SKM-1 treated with dmso at 0.1 percent for 144 hours (cell line): ENCODE measurements at regions not wholly inside any gene's neighbourhood (a gene's known extent, or its start where the extent isn't known, plus 50 kb on each side); places are given as distances from the start of the nearest gene placed in this dataset.
"Not testable (repeated sequence)": the region's sequence is repeated elsewhere in the genome, so short reads cannot be mapped to it uniquely, and the experiment has no call there.

Experiments
- DNase-seq: peaks from one replicate; lab custom pipeline; 2025; ENCODE audit not compliant: unreplicated experiment; lab: John Stamatoyannopoulos, UW

DNA sequence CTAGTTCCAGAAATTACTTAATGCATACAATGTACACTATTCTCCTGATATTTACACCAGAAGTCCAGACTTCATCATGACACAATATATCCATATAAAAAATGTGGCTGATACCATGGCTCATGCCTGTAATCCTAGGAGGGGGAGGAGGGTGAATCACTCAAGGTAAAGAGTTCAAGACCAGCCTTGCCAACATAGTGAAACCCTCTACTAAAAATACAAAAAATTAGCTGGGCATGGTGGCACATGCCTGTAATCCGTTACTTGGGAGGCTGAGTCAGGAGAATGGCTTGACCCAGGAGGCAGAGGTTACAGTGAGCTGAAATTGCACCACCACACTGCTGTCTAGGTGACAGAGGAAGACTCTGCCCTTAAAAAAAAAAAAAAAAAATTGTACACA lies 192.5 kb upstream of the HSFY2 start:
- DNase-seq, result no peak

DNA sequence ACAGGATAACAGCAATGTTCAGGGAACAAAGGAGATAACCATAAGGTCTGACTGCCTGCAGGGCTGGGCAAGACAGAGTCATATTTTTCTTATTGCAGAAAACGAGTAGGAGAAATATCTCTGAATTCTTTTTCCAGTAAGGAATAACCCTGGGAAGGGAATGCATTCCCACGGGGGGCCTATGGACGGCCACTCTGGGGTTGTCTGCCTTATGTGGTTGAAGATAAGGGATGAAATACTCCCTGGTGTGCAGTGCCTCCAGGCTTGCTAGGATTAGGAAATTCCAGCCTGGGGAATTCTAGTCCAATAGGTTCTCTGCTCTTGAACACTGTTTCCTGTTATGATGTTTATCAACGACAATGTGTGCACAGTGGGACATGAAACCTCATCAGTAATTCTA lies 185.3 kb upstream of the HSFY2 start:
- no peak for DNase-seq

DNA sequence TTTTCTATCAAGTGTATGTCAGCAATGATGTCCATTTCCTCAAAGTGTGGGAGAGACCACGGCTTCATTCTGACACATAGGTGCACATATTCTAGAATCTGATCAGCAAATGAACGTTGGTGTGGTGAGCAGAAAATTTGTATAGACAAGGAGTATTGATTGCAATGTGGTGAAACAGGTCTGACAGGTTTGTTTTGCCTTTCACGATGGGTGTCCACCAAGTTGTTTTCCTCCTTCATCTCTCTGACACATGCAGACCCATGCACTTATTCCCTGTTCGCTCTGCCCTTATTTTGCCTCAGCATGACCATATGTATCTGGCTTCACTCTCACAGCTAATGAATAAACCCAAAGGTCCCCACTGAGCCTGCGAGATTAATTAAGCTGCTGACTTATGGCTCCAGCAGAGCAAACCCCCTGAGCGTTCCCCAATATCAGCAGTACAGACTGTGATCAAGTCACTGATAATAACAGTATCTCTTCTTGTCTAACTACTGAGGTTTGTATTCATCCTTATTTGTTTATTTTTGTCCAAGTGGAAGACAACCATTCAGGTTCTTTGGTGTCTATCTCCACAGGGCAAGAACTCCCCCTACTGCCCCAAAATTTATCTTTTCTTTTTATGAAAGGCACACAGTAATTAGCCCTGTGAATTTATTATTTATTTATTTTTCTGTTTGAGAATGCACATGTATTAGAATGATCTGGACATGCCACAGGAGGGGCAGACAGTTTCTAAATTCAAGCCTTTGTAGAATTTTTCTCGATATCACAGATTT lies 178.3 kb upstream of the HSFY2 start:
- no peak for DNase-seq

DNA sequence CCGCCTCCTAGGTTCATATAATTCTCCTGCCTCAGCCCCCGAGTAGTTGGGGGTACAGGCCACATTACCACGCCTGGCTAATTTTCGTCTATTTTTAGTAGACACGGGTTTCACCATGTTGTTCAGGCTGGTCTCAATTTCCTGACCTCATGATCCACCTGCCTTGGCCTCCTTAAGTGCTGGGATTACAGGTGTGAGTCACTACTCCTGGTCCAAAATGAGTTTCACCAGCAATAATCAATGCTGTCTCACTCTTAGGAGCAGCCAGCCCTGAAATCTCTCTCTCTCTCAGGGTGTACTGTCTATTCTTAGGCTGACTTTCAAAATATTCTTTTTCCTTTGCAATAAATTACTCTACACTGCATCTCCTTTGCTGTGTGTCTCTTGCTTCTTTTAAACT lies 177.5 kb upstream of the HSFY2 start:
- DNase-seq, result no peak

DNA sequence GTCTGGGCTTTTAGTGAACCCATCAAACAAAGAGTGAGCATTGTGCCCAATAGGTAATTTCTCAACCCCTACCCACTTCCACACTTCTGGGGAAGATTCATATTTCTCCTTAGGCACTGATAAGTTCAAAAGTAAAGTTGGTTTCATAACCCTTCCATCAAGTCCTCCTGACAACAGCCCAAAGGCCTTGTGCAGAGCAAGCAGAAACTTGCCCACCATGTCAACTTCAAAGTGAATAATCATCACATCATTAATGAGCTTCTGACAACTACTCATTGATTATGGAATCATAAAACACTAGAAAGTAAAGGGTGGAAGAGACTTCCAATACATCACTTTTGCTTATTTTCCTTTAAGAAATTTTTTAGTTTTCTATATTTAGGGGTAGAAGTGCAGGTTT lies 163.3 kb upstream of the HSFY2 start:
- DNase-seq, result no peak

- DNase-seq, result no peak
Measured at GRCh38 chrY:18919256-18919655, 145.7 kb upstream of the HSFY2 start.

DNA sequence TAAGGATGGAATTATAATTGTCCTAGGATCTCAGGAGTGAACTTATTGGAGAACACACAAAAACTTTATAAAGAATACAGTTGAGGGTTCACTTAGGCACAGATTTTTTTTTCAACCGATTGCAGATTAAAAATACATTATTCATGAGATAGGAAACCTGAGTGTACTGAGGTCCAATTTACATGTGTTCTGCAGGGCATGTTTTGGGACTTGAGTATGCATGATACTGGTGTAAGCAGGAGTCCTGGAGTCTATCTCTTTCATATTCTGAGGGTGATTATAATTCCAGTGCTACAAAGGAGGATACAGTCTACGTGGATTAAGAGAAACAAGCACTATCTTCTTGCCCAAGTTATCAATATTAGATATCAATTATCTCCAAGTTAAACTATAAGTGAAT lies 139.3 kb upstream of the HSFY2 start:
- no peak for DNase-seq

- DNase-seq, result no peak
Measured at GRCh38 chrY:18909846-18910245, 136.3 kb upstream of the HSFY2 start.

DNA sequence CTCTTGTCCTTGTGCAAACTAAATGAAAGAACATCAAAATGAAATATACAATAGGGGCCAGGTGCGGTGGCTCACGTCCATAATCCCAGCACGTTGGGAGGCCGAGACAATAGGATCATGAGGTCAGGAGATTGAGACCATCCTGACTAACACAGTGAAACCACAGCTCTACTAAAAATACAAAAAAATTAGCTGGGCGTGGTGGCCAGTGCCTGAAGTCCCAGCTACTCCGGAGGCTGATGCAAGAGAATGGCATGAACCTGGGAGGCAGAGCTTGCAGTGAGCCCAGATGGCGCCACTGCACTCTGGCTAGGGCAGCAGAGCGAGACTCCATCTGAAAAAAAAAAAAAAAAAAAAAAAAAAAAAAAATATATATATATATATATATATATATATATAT lies 132.7 kb upstream of the HSFY2 start:
- not testable (repeated sequence) for DNase-seq

DNA sequence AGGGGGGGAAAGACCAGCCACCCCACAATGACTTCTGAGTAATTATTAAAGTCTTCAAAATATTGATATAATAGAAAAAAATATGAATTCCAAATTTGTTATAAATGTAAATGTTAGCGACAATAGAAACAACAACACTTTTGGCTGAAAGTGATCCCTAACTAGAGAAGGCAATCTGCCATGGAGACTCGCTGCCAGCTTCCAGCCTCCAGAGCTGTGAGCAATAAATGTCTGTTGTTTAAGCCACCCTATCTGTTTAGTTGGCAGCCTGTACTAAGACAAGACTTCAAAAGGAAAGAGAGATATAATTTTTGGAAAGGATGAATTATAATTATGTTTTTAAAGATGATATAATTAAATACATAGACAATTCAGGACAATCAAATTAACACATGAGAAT lies 130.8 kb upstream of the HSFY2 start:
- DNase-seq, result no peak

DNA sequence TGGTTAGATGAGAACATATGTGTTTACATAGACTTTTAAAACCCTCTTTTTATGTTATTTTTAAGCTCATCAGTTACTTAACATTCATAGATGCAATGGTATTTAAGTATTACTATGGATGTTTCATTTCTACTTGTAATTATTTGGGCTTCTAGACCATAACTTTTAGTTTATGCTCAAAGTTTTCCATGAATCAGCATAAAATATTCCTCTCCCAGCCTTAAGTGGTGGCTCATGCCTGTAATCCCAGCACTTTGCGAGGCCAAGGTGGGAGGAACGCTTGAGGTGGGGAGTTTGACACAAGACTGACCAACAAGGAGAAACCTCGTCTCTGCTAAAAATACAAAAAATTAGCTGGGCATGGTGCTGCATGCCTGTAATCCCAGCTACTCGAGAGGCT lies 118.5 kb upstream of the HSFY2 start:
- no peak for DNase-seq

GRCh38 chrY:18889548-18889947 lies 116.0 kb upstream of the HSFY2 start:
- DNase-seq, result no peak

- DNase-seq, result no peak
Measured at GRCh38 chrY:18884748-18885147, 111.2 kb upstream of the HSFY2 start.

DNA sequence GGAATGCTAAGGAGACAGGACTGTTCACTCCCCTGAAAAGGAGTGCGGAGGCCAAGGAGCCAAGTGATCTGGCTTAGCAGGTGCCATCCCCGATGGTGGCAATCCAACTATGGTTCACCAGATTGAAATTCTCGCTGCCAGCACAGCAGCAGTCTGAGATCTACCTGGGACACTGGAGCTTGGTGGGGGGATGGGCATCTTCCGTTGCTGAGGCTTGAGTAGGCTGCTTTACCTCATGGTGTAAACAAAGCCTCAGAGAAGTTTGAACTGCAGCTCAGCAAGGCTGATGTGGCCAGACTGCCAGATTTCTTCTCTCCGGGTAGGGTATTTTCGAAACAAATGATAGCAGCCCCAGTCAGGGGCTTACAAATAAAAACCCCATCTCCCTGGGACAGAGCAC lies 95.6 kb upstream of the HSFY2 start:
- not testable (repeated sequence) for DNase-seq

DNA sequence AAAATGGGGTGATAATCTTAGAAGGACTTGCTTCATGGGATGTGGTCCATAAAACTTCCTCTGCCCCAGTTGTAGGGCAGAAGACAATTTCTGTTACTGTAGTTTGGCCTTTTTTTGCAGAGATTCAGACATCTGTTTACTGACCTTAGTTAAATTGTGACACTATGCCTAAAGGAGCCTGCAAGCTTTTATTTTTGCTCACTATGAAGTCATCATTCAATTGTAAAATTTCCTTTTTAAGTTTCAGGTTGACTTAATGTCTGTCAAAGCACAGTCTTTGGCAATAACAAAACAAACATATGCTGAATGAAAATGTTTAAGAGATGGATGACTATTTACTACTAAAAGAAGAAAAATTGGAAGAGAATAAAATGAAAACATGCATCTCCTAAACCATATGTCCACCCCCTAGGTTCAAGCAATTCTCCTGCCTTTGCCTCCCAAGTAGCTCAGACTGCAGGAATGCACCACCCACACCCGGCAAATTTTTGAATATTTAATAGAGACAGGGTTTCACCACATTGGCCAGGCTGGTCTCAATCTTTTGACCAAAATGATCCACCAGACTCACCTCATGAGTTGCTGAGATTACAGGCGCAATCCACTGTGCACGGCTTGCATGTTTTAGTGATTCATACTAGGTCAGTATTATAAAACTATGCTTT lies 93.5 kb upstream of the HSFY2 start:
- not testable (repeated sequence) for DNase-seq

DNA sequence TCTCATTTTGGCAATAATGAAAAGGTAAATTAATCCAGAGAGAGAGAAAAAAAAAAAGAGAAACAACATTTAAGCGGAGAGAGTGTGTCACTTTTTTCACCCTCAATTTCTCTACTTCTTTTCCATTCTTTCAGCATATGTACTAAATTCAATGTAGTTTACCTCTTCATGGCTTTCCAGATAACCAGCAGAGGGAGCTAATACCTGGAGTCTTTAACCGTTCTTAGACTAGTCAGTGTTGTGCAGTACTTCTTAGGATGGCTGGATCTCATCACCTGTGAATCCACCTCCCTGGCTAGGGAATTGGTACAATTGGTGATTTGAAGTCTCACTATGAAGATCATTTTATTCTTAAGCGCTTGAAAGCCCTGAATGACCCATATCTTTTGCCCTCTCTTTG lies 87.3 kb upstream of the HSFY2 start:
- not testable (repeated sequence) for DNase-seq

GRCh38 chrY:18858484-18859191 lies 85.1 kb upstream of the HSFY2 start:
- not testable (repeated sequence) for DNase-seq

DNA sequence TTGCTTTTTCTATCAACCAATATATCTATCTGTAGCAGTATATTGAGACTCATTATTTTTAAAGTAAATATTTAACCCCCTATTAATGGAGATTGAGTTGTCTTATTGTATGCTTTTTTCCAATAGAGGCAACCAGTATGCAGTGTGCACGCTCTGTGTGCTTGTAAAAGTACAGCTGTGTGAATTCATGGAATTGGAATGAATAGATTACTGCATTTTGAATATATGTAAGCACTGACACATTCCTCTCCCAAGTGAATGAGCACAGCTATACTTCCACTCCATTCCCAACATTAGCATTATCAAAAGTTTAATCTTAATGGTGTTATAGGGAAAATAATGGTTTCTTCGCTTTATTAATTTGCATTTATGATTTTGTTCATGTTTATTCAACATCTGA lies 81.6 kb upstream of the HSFY2 start:
- not testable (repeated sequence) for DNase-seq

- DNase-seq, result not testable (repeated sequence)
Measured at GRCh38 chrY:18853323-18853722, 79.8 kb upstream of the HSFY2 start.

DNA sequence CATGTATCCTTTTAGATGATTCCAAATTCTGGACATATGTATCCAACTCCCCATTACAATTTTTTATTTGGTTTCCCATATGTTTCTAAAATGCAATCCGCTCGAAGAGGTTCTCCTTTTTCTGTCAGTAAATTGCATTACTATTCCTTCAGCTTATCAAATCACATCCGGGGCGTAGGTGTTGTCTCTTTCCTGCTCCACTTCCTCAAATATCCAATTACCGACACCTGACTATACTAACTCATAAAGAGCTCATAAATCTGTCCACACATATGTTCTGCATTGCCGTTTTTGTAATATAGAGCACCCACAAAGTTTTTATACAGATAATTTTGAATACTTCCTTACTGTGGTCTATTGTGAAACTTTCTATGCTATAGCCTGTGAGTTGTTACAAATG lies 63.1 kb upstream of the HSFY2 start:
- not testable (repeated sequence) for DNase-seq
